ENCODE measurements at regions not wholly inside any gene's neighbourhood (a gene's known extent, or its start where the extent isn't known, plus 50 kb on each side); places are given as distances from the start of the nearest gene placed in this dataset.

GRCh38 chr5:116361171-116361967, 213.3 kb downstream of the SEMA6A start:
- no peak for DNase-seq

DNA sequence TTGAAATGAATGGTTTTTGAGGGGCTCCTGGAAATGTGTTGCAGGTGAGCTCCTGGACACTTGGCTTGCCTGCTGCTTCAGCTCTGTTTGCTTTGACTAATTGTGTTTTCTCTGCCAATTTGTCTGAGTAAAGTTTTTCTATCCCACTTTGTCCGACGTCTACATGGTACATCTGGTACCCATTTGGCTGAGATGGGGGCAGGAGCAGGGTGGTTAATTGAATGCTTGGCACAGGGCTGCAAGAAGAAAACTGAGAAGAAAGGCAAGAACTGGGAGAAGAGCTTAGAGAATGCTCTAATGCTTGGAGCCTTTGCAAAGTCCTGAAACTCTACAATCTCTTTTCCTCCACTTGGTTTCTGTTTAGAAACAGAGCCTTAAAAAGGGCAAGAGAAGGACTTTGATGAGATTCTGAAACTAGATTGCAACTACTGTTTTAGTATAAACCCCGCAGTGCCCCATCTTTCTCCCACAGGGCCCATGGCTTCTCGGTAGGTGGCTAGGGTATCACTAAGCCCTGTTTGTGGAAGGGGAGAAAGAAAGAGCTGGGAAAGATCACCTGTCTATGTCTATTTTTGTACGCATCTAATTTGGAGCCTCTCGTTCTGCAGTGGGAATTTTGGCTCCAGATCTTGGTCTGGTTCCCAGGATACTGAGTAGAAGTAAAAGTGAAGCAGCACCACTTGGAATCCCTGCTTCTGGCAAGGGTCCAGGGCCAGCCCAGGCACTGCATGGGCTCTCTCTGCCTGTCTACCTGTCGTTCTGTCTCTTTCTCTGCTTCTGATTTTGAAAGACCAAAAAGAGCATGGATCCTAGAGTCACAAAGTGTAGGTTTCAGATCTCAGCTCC, 214.4 kb downstream of the SEMA6A start:
- DNase-seq: peak; percentile 64 to 89

DNA sequence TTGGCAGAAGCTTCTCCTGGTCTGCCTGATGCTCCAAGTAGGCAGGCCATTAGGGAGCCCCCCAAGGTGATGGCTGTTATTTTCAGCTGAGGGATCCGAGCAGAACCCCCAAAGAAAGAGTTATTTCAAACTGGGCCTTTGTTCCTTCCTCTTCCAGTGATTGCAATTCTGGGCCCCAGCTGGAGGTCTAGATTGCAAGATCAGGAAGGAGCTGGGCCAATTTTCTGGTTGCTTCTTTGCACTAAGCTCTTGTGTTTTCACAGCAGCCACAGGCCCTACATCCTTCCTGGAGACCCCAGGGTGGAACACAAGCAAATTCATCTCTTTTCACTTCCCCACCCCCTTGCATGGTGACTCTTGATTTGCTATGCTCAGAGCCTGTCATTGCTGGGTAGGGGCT, 215.0 kb downstream of the SEMA6A start:
- peak in 1 of 2 experiments; percentile 76 for DNase-seq

GRCh38 chr5:116358911-116359418, 215.7 kb downstream of the SEMA6A start:
- DNase-seq: no peak

DNA sequence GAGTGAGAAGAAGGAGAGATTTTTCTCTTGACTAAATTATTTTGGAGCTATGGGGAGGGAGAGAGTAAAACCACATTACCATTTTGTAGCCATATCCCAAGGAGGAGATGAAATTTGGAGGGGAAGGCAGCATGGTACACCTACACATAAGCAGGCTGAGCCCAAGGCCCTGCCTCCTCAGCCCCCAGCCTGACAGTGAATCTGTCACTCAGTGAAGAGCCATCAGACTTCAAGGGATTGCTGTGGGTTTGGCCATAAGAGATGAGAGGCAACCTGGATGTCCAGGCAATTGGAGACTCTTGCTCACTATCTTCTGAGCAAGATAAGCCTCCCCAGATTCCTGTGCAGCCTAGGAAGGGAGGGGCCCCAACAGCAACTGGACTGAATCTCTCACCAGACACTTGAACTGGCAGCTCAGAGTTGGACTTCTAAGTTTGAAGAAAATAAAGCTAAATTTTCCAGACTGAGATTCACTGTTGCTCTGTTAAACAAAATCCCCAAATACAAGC, 216.6 kb downstream of the SEMA6A start:
- DNase-seq: no peak

GRCh38 chr5:116355819-116356601, 218.6 kb downstream of the SEMA6A start:
- DNase-seq: peak in 1 of 2 experiments; percentile 21

- DNase-seq: no peak
Measured at GRCh38 chr5:116354699-116355098, 219.9 kb downstream of the SEMA6A start.

DNA sequence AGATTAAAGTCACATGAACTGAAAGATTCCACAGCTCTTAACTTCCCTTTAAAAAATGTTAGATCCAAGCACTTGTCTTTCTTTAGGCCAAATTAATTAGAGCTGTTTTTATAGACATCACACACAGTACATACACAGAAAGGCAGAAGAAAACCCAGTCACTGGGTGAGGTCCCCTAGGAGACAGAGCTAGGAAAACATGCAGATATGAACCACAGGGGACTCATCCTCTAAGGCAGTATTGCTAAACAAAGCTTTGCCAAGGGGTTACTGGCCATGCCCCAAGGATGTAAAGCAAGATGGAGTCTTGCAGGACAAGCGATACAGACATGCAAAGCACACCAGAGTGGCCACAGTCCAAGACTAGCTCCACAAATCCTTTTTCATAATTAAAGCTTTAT, 227.0 kb downstream of the SEMA6A start:
- no peak for DNase-seq

DNA sequence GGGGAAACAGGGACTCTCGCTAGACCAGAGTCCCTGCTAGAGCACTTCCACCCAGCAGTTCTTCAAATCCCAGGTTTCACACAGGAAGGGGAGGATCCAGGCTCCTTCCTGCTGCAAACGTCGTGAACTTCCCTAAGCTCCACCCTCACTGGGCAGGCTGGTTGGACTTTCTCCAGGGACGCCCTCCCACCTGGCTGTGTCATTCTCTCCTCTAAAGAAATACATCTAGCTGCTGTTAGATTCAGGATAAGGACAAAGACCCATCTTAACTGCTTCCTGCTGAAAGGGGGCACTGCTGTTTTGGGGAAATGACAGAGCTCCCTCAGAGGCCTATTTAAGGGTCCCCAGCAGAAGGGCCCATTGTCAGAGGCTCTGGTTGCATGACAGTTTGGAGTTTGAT, 230.7 kb downstream of the SEMA6A start:
- DNase-seq: no peak

Data from NCI-H446 (cell line).